GM18508 (cell line): ENCODE measurements at regions not wholly inside any gene's neighbourhood (a gene's known extent, or its start where the extent isn't known, plus 50 kb on each side); places are given as distances from the start of the nearest gene placed in this dataset.
"Not testable (repeated sequence)": the region's sequence is repeated elsewhere in the genome, so short reads cannot be mapped to it uniquely, and the experiment has no call there.

ENCODE experiments used
- ATAC-seq: cut with Tn5 transposase; IDR thresholded peaks from one replicate; pipeline ENCODE4 v1.9.1; 2021; ENCODE audit warnings: moderate number of reproducible peaks; ENCODE audit not compliant: insufficient read depth, unreplicated experiment

DNA sequence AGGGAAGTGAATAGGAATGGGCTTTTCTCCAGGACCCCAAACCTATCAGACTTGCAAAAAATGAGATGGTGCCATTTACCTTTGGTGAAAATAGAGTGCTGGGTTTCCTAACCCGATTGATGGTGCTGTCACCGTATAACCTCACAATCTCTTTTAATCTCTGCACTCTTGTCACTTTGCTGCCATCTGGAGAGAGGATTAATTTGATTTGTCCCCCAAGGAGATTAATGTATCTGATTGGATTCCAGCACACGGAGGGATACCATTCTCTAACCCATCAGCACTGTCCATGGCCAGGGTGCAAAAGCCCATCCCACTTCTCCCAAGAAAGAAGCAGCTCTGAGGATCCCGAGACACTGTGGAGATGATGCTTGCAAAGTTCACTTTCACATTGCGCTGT lies 86.3 kb upstream of the NFE2L3 start:
- no peak for ATAC-seq

DNA sequence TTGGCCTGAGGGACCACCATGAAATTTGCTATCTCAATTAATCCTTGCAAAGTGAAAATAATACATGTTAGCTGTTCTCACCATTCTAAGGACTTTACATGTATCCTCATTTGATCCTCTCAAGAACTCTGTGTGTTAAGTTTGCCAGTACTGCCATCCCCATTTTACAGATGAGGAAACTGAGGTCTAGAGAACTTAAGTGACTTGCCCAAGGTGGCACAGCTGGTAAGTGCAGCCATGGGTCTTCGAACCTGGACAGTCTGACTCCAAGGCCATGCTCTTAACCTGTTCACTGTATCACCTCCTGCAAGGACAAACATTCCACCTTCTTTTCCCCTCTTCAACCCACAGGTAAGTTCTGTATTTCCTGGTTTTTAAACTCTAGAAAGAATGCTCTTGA lies 85.3 kb upstream of the NFE2L3 start:
- no peak for ATAC-seq

DNA sequence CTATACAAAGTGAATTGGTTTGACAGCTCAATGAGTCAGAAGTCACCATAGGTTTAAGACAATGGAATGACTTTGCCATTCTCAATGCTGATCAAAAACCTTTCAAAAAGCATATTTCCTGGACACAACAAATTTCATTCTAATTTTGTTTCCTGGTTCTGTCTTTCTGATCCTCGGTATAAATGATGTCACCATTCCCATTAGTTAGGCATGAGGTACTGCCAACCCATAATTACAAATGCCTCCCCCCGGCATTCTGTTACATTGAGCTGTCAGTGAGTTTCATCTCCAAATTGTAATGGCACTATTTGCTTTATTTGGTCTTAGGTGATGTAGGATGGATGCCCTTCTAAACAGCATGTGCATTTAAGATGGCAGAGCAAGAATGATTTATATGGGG lies 81.7 kb upstream of the NFE2L3 start:
- ATAC-seq: no peak

DNA sequence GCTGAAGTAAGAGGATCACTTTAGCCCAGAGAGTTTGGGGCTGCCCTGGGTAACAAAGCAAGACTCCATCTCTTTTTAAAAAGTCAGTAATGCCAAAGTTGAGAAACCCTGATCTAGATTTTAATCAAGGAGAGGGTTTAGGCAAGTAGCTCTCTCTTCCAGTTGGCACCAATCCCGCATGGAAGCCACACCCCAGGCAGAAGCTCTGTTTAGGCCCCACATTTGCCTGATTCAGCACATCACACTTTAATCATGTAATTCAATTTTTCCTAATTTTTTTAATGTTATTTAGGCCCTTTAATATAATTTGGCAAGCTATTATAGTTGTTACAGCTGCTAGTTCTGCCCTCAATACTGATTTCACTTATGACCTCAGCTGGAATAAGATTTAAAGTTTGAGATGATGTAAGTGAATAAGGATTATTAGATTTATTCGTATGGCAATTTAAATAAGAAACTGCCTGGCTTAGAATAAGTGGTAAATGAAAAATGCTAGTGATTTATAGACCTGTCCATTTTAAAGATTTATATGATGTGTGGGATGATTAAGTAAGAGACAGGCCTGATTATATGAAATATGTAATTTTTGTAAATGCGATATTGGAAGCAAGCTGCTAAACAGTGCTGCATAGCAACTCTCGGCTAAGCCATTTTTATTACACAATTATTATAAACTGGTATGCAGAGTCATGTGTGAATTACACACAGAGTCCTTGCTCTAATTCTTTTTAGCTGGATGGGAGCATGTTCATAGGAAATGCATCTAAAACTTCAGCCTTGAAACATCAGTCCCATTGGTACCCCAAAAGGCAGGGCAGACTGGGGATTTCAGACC lies 80.2 kb upstream of the NFE2L3 start:
- ATAC-seq: no peak

- ATAC-seq: no peak
Observed at GRCh38 chr7:26073041-26073440, 79.0 kb upstream of the NFE2L3 start.

GRCh38 chr7:26074919-26075318 lies 77.1 kb upstream of the NFE2L3 start:
- no peak for ATAC-seq

GRCh38 chr7:26076691-26077090 lies 75.3 kb upstream of the NFE2L3 start:
- ATAC-seq: no peak

GRCh38 chr7:26078437-26079336 lies 73.3 kb upstream of the NFE2L3 start:
- ATAC-seq: peak; percentile 76

- no peak for ATAC-seq
Observed at GRCh38 chr7:26081638-26082037, 70.4 kb upstream of the NFE2L3 start.

DNA sequence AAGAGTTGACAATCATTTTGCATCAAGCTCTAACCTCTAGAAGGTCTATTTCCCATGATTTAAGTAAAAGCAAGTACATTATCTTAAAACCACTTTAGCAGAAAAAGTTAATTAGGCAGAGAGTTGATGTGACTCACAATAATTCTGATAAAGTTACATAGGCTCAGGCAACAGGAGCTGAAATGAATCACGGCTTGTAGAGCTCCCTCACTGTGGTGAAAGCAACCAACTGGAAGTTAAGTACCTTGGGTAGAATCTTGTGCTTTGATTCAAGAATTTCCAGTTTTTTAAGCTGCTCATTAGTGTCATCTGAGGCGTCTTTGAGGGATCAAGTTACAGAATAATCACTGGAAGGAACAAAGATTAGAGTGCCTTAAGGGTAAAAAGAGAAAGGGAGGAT lies 68.9 kb upstream of the NFE2L3 start:
- ATAC-seq: no peak

GRCh38 chr7:26084418-26084817 lies 67.6 kb upstream of the NFE2L3 start:
- no peak for ATAC-seq

DNA sequence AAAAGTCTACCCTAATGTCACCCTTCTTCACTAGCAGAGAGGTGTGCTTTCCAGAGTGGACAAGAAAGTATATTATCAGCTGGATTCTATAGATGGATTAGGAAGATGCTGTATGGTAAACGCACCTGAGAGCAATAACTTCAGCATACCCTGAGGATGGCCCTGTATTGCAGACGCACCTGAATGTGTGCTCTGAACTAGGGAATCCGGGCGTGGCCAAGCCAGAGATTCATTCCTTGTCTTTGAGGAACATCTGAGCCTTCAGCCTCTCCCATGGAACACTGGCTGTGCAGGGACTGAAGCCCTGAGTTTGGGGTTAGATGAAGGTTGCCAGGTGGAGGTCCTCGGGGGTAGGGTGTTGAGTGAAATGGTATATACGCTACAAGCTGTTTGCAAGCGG lies 66.2 kb upstream of the NFE2L3 start:
- ATAC-seq: no peak

DNA sequence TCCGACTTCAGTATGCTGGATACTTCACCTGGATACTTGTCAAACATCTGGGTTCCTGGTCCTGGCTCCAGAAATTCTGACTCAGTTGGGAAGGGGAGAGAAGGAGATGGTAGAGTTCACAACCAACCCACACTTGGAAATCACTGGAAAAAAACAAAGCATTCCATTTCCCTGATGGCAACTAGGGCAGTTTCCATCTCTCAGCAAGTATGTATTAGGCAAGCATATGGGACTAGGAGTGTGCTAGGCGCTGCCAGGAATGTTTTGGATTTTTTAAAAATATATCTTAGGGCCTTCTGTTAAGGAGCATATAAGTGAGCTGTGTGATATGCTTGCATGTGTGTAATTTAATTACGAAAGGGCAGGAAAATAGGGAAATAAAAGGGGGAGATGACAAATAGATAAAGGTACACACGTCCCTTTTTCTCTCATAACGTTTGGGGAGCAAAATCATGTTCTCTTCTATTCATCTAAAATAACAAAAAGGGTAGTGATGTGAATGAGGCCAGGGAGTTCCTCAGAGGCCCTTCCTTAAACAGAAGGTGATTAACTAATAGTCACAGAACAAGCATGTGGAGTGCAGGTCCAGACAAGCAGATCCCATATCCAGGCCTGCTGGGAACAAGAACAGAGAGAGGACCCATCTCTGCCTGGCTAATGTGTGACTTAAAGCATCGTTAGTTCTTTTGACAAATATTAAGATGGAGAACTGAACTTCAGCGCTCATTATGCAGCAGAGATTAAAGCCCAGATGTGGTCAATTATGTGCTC lies 64.5 kb upstream of the NFE2L3 start:
- ATAC-seq: no peak

GRCh38 chr7:26089469-26089868 lies 62.5 kb upstream of the NFE2L3 start:
- ATAC-seq: not testable (repeated sequence)

GRCh38 chr7:26090927-26091519 lies 61.0 kb upstream of the NFE2L3 start:
- no peak for ATAC-seq

DNA sequence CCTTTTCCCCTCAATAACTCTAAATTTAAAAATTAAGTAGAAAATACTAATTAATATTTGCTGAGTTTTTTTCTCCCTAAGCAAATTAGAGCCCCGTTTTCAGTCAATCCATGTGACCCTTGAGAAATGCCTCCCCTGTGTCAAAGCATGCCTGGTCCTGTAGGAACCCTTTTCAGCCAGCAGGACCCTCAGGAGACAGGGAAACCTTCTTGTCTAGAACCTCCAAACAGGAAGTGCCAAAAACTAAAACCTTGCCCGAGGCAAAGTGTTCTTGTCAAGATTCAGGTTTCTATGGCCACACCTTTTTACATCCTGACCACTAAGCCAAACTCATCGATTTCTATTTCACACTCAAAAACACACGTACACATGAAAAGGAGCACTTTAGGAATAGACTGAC lies 60.1 kb upstream of the NFE2L3 start:
- ATAC-seq: no peak

GRCh38 chr7:26093023-26093422 lies 59.0 kb upstream of the NFE2L3 start:
- no peak for ATAC-seq

GRCh38 chr7:26096136-26096535 lies 55.9 kb upstream of the NFE2L3 start:
- ATAC-seq: no peak

DNA sequence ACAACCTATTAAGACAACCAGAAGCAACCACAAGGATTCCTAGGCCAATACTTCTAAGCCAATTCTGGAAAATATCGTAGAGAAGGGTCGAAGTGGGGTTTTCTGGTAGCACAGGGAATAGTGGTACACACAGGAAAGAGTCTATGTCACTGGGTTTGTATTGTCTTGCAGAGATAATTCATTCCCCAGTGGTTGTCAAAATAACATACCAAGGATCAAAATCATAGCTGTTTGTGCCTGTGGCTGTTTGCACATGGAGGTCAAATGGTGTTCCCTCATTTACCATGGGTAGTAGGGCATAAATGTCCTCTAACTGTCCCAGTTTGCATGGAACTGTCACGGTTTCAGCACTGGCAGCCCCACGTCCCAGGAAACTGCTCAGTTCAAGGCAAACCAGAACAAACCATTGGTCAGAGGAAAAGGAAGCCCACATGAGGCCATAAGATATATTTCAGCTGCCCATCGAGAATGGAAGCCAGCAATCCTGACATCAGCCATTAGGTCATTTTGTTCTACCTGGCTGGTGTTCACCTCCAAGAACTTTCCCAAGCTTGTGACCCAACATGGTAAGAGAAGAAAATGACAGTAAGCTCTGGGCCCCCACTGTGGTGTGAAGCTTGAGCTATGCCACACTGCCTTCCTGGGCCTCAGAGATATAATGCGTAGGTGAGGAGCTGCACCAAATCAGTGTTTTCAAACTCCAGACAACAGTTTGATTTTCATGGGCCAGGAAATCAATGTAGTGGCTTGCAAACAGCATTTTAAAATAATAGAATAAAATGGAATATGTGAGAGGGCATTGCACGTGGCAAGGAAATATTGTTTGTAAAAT lies 53.9 kb upstream of the NFE2L3 start:
- no peak for ATAC-seq
